SJSA1 (cell line): ENCODE measurements at regions not wholly inside any gene's neighbourhood (a gene's known extent, or its start where the extent isn't known, plus 50 kb on each side); places are given as distances from the start of the nearest gene placed in this dataset.

Experiments used
- DNase-seq, 2 experiments: peaks; one replicate each; pipeline ENCODE4 v3.0.0-alpha.2; 2015 to 2020; ENCODE audit warnings: low spot score in 2 of 2, low read depth in 1 of 2
- H3K27ac ChIP-seq: fragments of 250-450 bp; sonication (Bioruptor Pico); 2 replicates; pipeline ENCODE4 v1.5.1; 2020; ENCODE audit warnings: mild to moderate bottlenecking, moderate library complexity
- H3K27me3 ChIP-seq: fragments of 250-450 bp; sonication (Bioruptor Pico); replicated peaks from 2 replicates; pipeline ENCODE4 v1.5.1; 2020; ENCODE audit warnings: mild to moderate bottlenecking, moderate library complexity
- H3K36me3 ChIP-seq: fragments of 250-450 bp; sonication (Bioruptor Pico); 2 replicates; pipeline ENCODE4 v1.5.1; 2020; ENCODE audit warnings: mild to moderate bottlenecking
- H3K4me1 ChIP-seq: fragments of 250-450 bp; sonication (Bioruptor Pico); replicated peaks from 2 replicates; pipeline ENCODE4 v1.6.1; 2021; ENCODE audit warnings: mild to moderate bottlenecking
- H3K4me3 ChIP-seq: fragments of 250-450 bp; sonication (Bioruptor Pico); 2 replicates; pipeline ENCODE4 v1.5.1; 2020; ENCODE audit warnings: mild to moderate bottlenecking
- H3K9me3 ChIP-seq: fragments of 250-450 bp; sonication (Bioruptor Pico); replicated peaks from 2 replicates; pipeline ENCODE4 v1.5.1; 2020; ENCODE audit warnings: mild to moderate bottlenecking

DNA sequence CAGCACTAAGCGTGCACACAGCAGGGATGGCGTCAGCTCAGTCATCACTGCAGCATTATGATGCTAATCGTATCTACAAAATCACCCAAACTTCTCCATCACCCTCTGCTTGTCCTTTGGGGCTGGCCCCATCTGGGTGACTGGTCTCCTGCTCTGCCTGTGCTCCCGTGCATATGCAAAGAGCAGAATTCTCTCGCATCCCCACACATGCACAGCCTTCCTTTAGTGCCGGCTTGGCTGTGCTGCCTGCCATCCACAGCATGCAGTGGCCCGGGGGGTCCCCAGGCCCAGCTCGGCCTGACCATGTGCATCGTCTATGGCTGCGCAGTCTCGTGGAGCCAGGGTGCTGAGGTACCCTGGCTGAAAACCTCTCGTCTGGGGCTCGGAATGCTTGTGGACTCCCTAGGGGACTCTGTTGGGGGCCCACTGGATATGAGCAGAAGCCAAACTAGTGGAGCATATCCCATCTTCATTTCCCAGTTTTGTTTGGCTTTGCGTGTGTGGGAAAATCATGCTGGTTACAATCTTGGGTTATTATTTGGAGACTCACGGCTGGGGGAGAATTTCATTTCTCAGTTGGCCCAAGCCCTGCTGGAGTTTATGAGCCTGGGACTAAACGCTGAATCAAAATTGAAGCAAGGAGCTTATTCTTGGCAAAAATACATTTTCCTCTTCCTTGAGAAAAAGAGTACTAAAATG, 70.9 kb upstream of the HS6ST1 start:
- Histone ChIP-seq H3K27me3 (no peaks in the 10 kb centered on the region), H3K27ac (no peak overlapping the region), H3K4me3 (no peak overlapping the region), H3K4me1 (peaks cover 16% of the 10 kb centered on the region), H3K9me3 (no peaks in the 10 kb centered on the region), H3K36me3 (no peaks in the 10 kb centered on the region)
- DNase-seq: no peak

GRCh38 chr2:128390256-128390990, 71.8 kb upstream of the HS6ST1 start:
- no peak for DNase-seq
- Histone ChIP-seq H3K4me3 (no peak overlapping the region), H3K4me1 (peaks cover 16% of the 10 kb centered on the region), H3K9me3 (no peaks in the 10 kb centered on the region), H3K27ac (no peak overlapping the region), H3K36me3 (no peaks in the 10 kb centered on the region), H3K27me3 (no peaks in the 10 kb centered on the region)

DNA sequence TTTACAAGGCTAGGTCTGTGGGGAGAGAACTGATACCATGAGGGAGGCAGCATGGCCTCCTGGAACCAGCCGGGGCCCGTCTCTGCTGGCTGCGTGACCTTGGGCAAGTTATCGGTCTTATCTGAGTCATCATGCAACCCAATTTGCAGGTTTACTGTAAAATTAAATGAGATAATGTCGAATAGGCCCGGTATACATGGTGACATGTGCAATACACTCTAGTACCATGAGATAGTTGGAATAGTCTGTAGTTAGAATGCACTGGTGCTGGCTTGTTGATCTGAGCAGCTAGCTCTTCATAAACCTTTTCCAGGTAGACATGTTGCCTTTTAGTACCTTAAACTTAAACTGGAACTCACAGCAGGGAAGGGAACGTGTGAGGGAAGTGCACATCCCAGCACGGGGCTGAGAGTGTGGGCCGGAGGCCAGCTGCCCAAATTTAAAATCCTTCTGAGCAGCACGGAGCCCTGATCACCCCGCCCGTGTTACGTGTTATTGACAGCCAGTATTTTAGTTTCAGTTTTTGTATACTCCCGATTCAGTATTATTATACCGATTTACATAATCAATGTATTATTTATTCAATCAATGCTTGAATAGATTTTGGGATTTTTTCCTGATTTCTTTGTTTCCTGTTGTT, 72.4 kb upstream of the HS6ST1 start:
- Histone ChIP-seq H3K36me3 (no peaks in the 10 kb centered on the region), H3K27me3 (no peaks in the 10 kb centered on the region), H3K27ac (no peak overlapping the region), H3K4me1 (peaks cover 23% of the 10 kb centered on the region), H3K9me3 (no peaks in the 10 kb centered on the region), H3K4me3 (no peak overlapping the region)
- DNase-seq: no peak

GRCh38 chr2:128391679-128392078, 73.0 kb upstream of the HS6ST1 start:
- H3K27ac ChIP-seq: no peak overlapping the region
- H3K4me1 ChIP-seq: peaks cover 28% of the 10 kb centered on the region
- H3K27me3 ChIP-seq: no peaks in the 10 kb centered on the region
- no peaks in the 10 kb centered on the region for H3K9me3 ChIP-seq
- no peak overlapping the region for H3K4me3 ChIP-seq
- H3K36me3 ChIP-seq: no peaks in the 10 kb centered on the region
- DNase-seq: no peak

DNA sequence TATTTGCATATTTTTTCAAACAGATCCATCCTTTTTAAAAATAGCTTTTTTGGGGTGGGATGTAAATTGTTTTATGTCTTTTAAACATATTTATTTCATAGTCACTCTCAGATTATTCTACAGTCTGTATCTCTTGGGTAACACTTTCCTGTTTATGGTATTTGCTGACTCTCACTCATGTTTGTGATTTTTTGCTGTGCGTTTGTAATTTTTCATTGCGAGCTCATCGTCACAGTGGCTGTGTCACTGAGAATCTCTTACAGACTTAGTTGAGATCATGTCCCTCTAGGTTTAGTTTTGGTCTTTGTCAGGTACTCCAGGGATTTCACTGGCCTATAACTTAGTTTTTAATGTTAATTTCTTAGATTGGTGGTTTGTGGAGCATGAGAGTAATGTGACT, 73.5 kb upstream of the HS6ST1 start:
- no peak overlapping the region for H3K27ac ChIP-seq
- no peak overlapping the region for H3K4me3 ChIP-seq
- no peak for DNase-seq
- no peaks in the 10 kb centered on the region for H3K9me3 ChIP-seq
- H3K4me1 ChIP-seq: peaks cover 28% of the 10 kb centered on the region
- no peaks in the 10 kb centered on the region for H3K36me3 ChIP-seq
- H3K27me3 ChIP-seq: no peaks in the 10 kb centered on the region

DNA sequence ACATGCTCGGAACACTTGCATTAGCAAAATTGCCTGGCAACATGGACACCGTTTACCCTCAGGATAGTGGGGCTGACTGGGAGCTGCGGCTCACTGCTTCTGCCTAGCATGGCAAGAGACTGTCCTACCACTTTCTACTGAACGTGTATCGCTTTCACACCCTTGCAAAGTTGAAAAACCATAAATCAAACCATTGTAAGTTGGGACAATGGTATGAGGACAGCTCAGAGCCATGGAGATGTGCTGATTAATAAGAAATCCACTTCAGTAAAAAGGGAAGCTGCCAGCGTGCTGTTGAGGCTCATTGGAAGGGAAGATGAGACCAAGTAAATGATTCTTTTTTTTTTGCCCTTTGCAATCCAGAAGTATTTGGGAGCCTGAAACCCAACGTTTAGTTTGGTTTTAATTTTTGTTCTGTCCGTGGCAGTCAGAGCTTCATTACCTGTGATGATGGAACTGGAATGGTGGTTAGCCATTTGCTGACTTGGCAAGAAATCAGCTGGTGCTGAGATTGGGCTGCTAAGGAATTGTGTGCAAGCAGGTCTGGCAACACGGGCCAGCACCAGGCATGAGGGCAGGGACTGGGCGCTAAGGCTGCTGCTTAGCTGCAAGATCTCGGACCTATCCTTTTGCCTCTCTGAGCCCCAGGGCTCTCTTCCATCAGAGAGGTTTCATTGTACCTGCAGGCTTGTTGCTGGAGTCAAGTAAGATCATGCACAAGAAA, 75.5 kb upstream of the HS6ST1 start:
- H3K27ac ChIP-seq: no peak overlapping the region
- H3K4me1 ChIP-seq: peaks cover 22% of the 10 kb centered on the region
- no peaks in the 10 kb centered on the region for H3K27me3 ChIP-seq
- H3K4me3 ChIP-seq: no peak overlapping the region
- H3K9me3 ChIP-seq: no peaks in the 10 kb centered on the region
- no peaks in the 10 kb centered on the region for H3K36me3 ChIP-seq
- no peak for DNase-seq

DNA sequence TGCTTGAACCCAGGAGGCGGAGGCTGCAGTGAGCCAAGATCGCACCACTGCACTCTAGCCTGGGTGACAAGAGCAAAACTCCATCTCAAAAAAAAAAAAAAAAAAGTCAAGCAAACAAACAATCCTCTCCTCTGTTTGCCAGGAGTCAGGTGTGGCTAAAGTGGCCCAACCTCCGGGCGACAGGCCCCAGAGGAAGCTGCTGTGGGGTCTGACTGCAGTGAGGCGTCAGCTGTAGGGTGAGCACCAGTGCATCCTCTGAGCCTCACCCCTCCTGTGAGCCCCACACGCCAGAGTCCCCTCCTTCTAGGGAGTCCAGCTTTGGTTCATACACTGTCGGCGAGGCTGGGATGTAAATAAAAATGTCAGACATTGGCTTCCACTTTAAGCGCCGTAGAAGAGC, 76.5 kb upstream of the HS6ST1 start:
- Histone ChIP-seq H3K4me1 (peaks cover 22% of the 10 kb centered on the region), H3K36me3 (no peaks in the 10 kb centered on the region), H3K27me3 (no peaks in the 10 kb centered on the region), H3K27ac (no peak overlapping the region), H3K9me3 (no peaks in the 10 kb centered on the region), H3K4me3 (no peak overlapping the region)
- no peak for DNase-seq

GRCh38 chr2:128395640-128396499, 77.2 kb upstream of the HS6ST1 start:
- DNase-seq: no peak
- Histone ChIP-seq H3K4me1 (peaks cover 22% of the 10 kb centered on the region), H3K36me3 (no peaks in the 10 kb centered on the region), H3K9me3 (no peaks in the 10 kb centered on the region), H3K27ac (0 out of 2 replicates have a peak overlapping the region, but pooled peaks have one; percentile 26), H3K27me3 (no peaks in the 10 kb centered on the region), H3K4me3 (no peak overlapping the region)

DNA sequence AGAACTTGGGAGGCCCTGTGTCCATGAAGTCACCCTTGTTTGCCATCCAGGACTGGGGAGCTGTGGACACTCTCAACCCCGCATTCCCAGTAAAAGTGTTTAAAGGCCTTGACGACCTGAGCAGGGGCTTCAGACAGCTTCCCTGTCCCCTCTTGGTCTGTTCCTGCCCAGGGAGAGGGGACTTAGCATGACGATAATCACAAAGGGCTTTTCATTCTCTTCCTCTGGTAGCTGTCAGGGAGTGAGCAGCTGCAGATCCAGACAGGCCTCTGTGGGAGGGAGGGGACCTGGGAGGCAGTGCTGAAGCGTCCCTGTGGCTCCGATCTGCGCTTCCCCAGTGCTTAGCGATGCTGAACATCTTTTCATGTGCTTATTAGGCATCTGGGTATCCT, 77.8 kb upstream of the HS6ST1 start:
- H3K4me3 ChIP-seq: no peak overlapping the region
- H3K27ac ChIP-seq: 0 out of 2 replicates have a peak overlapping the region, but pooled peaks have one; percentile 26
- H3K27me3 ChIP-seq: no peaks in the 10 kb centered on the region
- no peak for DNase-seq
- peaks cover 21% of the 10 kb centered on the region for H3K4me1 ChIP-seq
- no peaks in the 10 kb centered on the region for H3K36me3 ChIP-seq
- H3K9me3 ChIP-seq: no peaks in the 10 kb centered on the region

DNA sequence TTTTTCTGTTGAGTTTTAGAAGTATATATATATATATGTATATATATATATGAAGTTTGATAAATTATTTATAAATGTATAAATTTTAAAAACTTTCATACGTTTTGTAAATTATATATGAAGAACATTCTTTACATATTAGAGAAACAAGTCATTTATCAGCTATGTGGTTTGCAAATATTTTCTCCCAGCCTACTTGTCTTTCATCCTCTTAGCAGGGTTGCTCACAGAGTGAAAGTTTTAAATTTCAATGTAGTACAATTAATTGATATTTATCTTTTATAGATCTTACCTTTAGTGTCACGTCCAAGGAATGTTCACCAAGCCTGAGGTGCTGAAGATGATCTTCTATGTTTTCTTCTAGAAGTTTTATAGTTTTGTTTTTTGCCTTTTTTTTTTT, 78.3 kb upstream of the HS6ST1 start:
- H3K27me3 ChIP-seq: no peaks in the 10 kb centered on the region
- peaks cover 16% of the 10 kb centered on the region for H3K4me1 ChIP-seq
- no peaks in the 10 kb centered on the region for H3K9me3 ChIP-seq
- H3K36me3 ChIP-seq: no peaks in the 10 kb centered on the region
- no peak for DNase-seq
- H3K4me3 ChIP-seq: no peak overlapping the region
- H3K27ac ChIP-seq: no peak overlapping the region

GRCh38 chr2:128399256-128399655, 80.6 kb upstream of the HS6ST1 start:
- DNase-seq: no peak
- no peak overlapping the region for H3K4me3 ChIP-seq
- no peaks in the 10 kb centered on the region for H3K9me3 ChIP-seq
- no peaks in the 10 kb centered on the region for H3K36me3 ChIP-seq
- H3K27me3 ChIP-seq: no peaks in the 10 kb centered on the region
- no peak overlapping the region for H3K27ac ChIP-seq
- peaks cover 21% of the 10 kb centered on the region for H3K4me1 ChIP-seq

GRCh38 chr2:128399690-128400291, 81.1 kb upstream of the HS6ST1 start:
- H3K9me3 ChIP-seq: no peaks in the 10 kb centered on the region
- H3K27ac ChIP-seq: no peak overlapping the region
- H3K27me3 ChIP-seq: no peaks in the 10 kb centered on the region
- no peak for DNase-seq
- H3K4me3 ChIP-seq: no peak overlapping the region
- H3K36me3 ChIP-seq: no peaks in the 10 kb centered on the region
- H3K4me1 ChIP-seq: peaks cover 21% of the 10 kb centered on the region

GRCh38 chr2:128401680-128402079, 83.0 kb upstream of the HS6ST1 start:
- DNase-seq: no peak
- no peaks in the 10 kb centered on the region for H3K9me3 ChIP-seq
- H3K27ac ChIP-seq: no peak overlapping the region
- no peaks in the 10 kb centered on the region for H3K36me3 ChIP-seq
- peaks cover 10% of the 10 kb centered on the region for H3K4me1 ChIP-seq
- H3K27me3 ChIP-seq: no peaks in the 10 kb centered on the region
- no peak overlapping the region for H3K4me3 ChIP-seq
